Keratinocyte (primary cell): ENCODE measurements at regions not wholly inside any gene's neighbourhood (a gene's known extent, or its start where the extent isn't known, plus 50 kb on each side); places are given as distances from the start of the nearest gene placed in this dataset.
"Not testable (repeated sequence)": the region's sequence is repeated elsewhere in the genome, so short reads cannot be mapped to it uniquely, and the experiment has no call there.

Experiments used
- DNase-seq: peaks from one replicate; pipeline ENCODE4 v3.0.0-alpha.2; 2011; ENCODE audit warnings: low read depth, missing footprints, low spot score
- FAIRE-seq: peaks from 2 replicates; lab custom pipeline; 2011; peaks lifted over from hg19 to GRCh38; lab: Jason Lieb, UNC
- H2AFZ ChIP-seq: 2 replicates; pipeline ENCODE4 v1.6.0; 2012; ENCODE audit warnings: low read length, control low read depth, inconsistent platforms; ENCODE audit not compliant: control insufficient read depth
- H3K27ac ChIP-seq: 2 replicates; pipeline ENCODE4 v1.5.1; 2011; ENCODE audit warnings: low read length; ENCODE audit not compliant: control insufficient read depth, insufficient read depth
- H3K27me3 ChIP-seq: 3 replicates; pipeline ENCODE4 v1.6.0; 2011; ENCODE audit warnings: low read length; ENCODE audit not compliant: control insufficient read depth, insufficient read depth; ENCODE audit errors: extremely low read depth
- H3K36me3 ChIP-seq, 2 experiments: 2 replicates in 1 of 2; 3 replicates in 1 of 2; pipeline ENCODE4 v1.5.1; 2011; ENCODE audit warnings: low read length in 2 of 2, mild to moderate bottlenecking in 1 of 2; ENCODE audit not compliant: control insufficient read depth in 2 of 2, insufficient read depth in 2 of 2; ENCODE audit errors: extremely low read depth in 1 of 2
- H3K4me1 ChIP-seq: 3 replicates; pipeline ENCODE4 v1.5.1; 2011; ENCODE audit warnings: low read length; ENCODE audit not compliant: control insufficient read depth, insufficient read depth; ENCODE audit errors: extremely low read depth
- H3K4me2 ChIP-seq: 3 replicates; pipeline ENCODE4 v1.6.0; 2011; ENCODE audit warnings: low read depth, low read length; ENCODE audit not compliant: control insufficient read depth, insufficient read depth; ENCODE audit errors: extremely low read depth
- H3K4me3 ChIP-seq, 3 experiments: fragments of 200-600 bp in 1 of 3; sonication (generic) in 1 of 3; 2 replicates in 2 of 3; 3 replicates in 1 of 3; pipeline ENCODE4 v1.5.1; 2011 to 2016; ENCODE audit warnings: low read length in 3 of 3, mild to moderate bottlenecking in 3 of 3, control low read depth in 2 of 3, inconsistent platforms in 1 of 3, low read depth in 1 of 3, mixed read lengths in 1 of 3, mixed run types in 1 of 3, moderate library complexity in 1 of 3; ENCODE audit not compliant: control insufficient read depth in 2 of 3, insufficient read depth in 2 of 3; ENCODE audit errors: extremely low read depth in 1 of 3
- H3K79me2 ChIP-seq: 2 replicates; pipeline ENCODE4 v1.6.0; 2012; ENCODE audit warnings: low read length; ENCODE audit not compliant: control insufficient read depth, insufficient read depth
- H3K9ac ChIP-seq: 3 replicates; pipeline ENCODE4 v1.6.0; 2011; ENCODE audit warnings: low read length; ENCODE audit not compliant: control insufficient read depth, insufficient read depth; ENCODE audit errors: extremely low read depth
- H3K9me1 ChIP-seq: 3 replicates; pipeline ENCODE4 v1.6.0; 2011; ENCODE audit warnings: low read length; ENCODE audit not compliant: control insufficient read depth, insufficient read depth; ENCODE audit errors: extremely low read depth
- H3K9me3 ChIP-seq: 2 replicates; pipeline ENCODE4 v1.5.1; 2012; ENCODE audit warnings: low read depth, low read length; ENCODE audit not compliant: control insufficient read depth
- H4K20me1 ChIP-seq: 3 replicates; pipeline ENCODE4 v1.6.0; 2011; ENCODE audit warnings: low read length; ENCODE audit not compliant: control insufficient read depth, insufficient read depth; ENCODE audit errors: extremely low read depth
- EZH2 ChIP-seq: IDR thresholded peaks from one replicate; pipeline ENCODE4 v1.6.1; 2012; ENCODE audit warnings: inconsistent platforms, mild to moderate bottlenecking, low read length, moderate library complexity
- dilution Hi-C: fragments of 300-500 bp; cut with MboI; formaldehyde crosslinking; loops from one replicate; pipeline ENCODE4 v1.7.0; 2020; ENCODE audit warnings: low sequenced_read_pairs; ENCODE audit not compliant: extremely low pct_ligation_motif_present
- TF ChIP-seq, protein P1 (sequence below), 3 experiments: IDR thresholded peaks in 1 of 3; conservative IDR thresholded peaks in 1 of 3; optimal IDR thresholded peaks in 1 of 3; 2 replicates in 2 of 3; 3 replicates in 1 of 3; pipeline versions ENCODE3 to v1.5.1; 2011; ENCODE audit warnings: low read length in 3 of 3, mild to moderate bottlenecking in 3 of 3, moderate library complexity in 2 of 3, control low read depth in 1 of 3, inconsistent platforms in 1 of 3; ENCODE audit not compliant: insufficient read depth in 2 of 3; ENCODE audit errors: extremely low read depth in 1 of 3

- H3K4me2 ChIP-seq = no peak overlapping the region
- no peaks in the 10 kb centered on the region for H3K79me2 ChIP-seq
Measured at GRCh38 chr6:81589465-81590313, 162.8 kb downstream of the TENT5A start.

DNA sequence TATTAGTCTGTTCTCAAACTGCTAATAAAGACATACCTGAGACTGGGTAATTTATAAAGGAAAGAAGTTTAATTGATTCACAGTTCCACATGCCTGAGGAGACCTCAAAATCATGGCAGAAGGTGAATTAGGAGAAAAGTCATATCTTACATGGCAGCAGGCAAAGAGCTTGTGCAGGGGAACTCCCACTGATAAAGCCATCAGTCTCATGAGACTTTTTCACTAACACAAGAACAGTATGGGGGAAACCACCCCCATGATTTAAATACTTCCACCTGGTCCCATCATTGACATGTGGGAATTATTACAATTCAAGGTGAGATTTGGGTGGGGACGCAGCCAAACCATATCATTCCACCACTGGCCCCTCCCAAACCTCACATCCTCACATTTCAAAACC, 166.8 kb downstream of the TENT5A start:
- H3K27ac ChIP-seq, H3K9ac ChIP-seq, dilution Hi-C loops, H3K9me3 ChIP-seq, H2AFZ ChIP-seq, DNase-seq, H3K4me3 ChIP-seq, H3K4me1 ChIP-seq, H3K79me2 ChIP-seq, FAIRE-seq, H4K20me1 ChIP-seq, H3K27me3 ChIP-seq, H3K9me1 ChIP-seq, H3K36me3 ChIP-seq, H3K4me2 ChIP-seq: not testable (repeated sequence)

More at GRCh38 chr6:81589465-81590313, 162.8 kb downstream of the TENT5A start:
- DNase-seq (no peak), FAIRE-seq (no peak)
- Histone ChIP-seq H4K20me1 (no peaks in the 10 kb centered on the region), H3K9me1 (no peaks in the 10 kb centered on the region), H3K4me3 (no peak overlapping the region), H3K36me3 (no peaks in the 10 kb centered on the region), H2AFZ (no peak overlapping the region), H3K4me1 (no peaks in the 10 kb centered on the region), H3K9me3 (no peaks in the 10 kb centered on the region), H3K27ac (no peak overlapping the region), H3K9ac (no peak overlapping the region), H3K27me3 (no peaks in the 10 kb centered on the region)
- no peak for TF ChIP-seq EZH2
- TF ChIP-seq, protein P1, sequence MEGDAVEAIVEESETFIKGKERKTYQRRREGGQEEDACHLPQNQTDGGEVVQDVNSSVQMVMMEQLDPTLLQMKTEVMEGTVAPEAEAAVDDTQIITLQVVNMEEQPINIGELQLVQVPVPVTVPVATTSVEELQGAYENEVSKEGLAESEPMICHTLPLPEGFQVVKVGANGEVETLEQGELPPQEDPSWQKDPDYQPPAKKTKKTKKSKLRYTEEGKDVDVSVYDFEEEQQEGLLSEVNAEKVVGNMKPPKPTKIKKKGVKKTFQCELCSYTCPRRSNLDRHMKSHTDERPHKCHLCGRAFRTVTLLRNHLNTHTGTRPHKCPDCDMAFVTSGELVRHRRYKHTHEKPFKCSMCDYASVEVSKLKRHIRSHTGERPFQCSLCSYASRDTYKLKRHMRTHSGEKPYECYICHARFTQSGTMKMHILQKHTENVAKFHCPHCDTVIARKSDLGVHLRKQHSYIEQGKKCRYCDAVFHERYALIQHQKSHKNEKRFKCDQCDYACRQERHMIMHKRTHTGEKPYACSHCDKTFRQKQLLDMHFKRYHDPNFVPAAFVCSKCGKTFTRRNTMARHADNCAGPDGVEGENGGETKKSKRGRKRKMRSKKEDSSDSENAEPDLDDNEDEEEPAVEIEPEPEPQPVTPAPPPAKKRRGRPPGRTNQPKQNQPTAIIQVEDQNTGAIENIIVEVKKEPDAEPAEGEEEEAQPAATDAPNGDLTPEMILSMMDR (optimal IDR thresholded peaks at IDR 0.05 in 1 of 3, IDR thresholded peaks at IDR 0.05 in 1 of 3, conservative IDR thresholded peaks at IDR 0.05 in 1 of 3; ENCODE audit: extremely low read depth in 1 of 3, insufficient read depth in 2 of 3, low read length in 3 of 3) = peak in 1 of 3 experiments; percentile 55
- dilution Hi-C loops = no loop called here

GRCh38 chr6:81584156-81584555, 168.3 kb downstream of the TENT5A start:
- H3K27me3 ChIP-seq, H3K79me2 ChIP-seq, DNase-seq, dilution Hi-C loops, H2AFZ ChIP-seq, H4K20me1 ChIP-seq, H3K4me3 ChIP-seq, FAIRE-seq, H3K36me3 ChIP-seq, H3K9ac ChIP-seq, H3K9me3 ChIP-seq, H3K27ac ChIP-seq, H3K4me1 ChIP-seq, H3K4me2 ChIP-seq, H3K9me1 ChIP-seq: not testable (repeated sequence)
